ENCODE measurements at regions not wholly inside any gene's neighbourhood (a gene's known extent, or its start where the extent isn't known, plus 50 kb on each side); places are given as distances from the start of the nearest gene placed in this dataset.

GRCh38 chrX:22758807-22759481 is 240.8 kb upstream of the DDX53 start (continued):
- TF ChIP-seq, protein P1, sequence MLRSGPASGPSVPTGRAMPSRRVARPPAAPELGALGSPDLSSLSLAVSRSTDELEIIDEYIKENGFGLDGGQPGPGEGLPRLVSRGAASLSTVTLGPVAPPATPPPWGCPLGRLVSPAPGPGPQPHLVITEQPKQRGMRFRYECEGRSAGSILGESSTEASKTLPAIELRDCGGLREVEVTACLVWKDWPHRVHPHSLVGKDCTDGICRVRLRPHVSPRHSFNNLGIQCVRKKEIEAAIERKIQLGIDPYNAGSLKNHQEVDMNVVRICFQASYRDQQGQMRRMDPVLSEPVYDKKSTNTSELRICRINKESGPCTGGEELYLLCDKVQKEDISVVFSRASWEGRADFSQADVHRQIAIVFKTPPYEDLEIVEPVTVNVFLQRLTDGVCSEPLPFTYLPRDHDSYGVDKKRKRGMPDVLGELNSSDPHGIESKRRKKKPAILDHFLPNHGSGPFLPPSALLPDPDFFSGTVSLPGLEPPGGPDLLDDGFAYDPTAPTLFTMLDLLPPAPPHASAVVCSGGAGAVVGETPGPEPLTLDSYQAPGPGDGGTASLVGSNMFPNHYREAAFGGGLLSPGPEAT (IDR thresholded peaks at IDR 0.05; ENCODE audit: low read depth): peak; percentile 36; the same call in 1 of the 2 replicates
- TF ChIP-seq ATF7 (IDR thresholded peaks at IDR 0.05; ENCODE audit: low read depth): peak; percentile 70
- TF ChIP-seq MTA2 (IDR thresholded peaks at IDR 0.05; ENCODE audit: low read depth): peak; percentile 74; the same call in 1 of the 2 replicates
- peak; percentile 51; the same call in 1 of the 2 replicates for TF ChIP-seq ZNF217 (IDR thresholded peaks at IDR 0.05)
- no peak for TF ChIP-seq HSF1 (IDR thresholded peaks at IDR 0.05; ENCODE audit: low read depth, low read length)
- TF ChIP-seq TCF7 (IDR thresholded peaks at IDR 0.05; ENCODE audit: borderline replicate concordance): no peak
- TF ChIP-seq USF2 (IDR thresholded peaks at IDR 0.05; ENCODE audit: borderline replicate concordance, low read depth, low read length): no peak

DNA sequence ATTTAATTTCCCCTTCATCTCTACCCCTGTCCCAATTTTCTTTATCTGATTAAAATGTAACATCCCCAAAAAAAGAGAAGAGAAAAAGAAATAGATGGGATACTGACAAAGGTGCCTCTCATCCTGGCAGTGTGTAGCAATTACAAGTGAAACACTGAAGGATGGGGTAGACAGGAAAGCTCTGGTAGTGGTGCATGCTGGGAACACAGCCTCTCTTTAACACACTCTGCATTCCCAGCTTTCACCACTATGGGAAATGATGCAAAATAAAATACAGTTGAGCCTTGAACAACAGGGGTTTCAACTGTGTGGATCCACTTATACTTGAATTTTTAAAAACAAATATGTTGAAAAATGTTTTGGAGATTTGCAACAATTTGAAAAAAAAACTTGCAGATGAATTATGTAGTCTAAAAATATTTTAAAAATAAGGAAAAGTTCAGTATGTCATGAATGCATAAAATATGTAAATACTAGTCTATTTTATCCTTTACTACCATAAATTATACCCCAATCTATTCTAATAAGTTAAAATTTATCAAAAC is 239.2 kb upstream of the DDX53 start:
- no TSS peak for BruUV-seq (replicated peaks)
- RAD21 ChIA-PET (ENCODE audit: unreplicated experiment): no interaction called here
- Histone ChIP-seq H4K20me1 (ENCODE audit: control insufficient read depth, insufficient read depth) (no peaks in the 10 kb centered on the region), H3K4me3 (no peak overlapping the region), H3K79me2 (ENCODE audit: control insufficient read depth, insufficient read depth, low read length) (no peaks in the 10 kb centered on the region), H3K27me3 (replicated peaks in 1 of 2; ENCODE audit: control insufficient read depth in 2 of 2, insufficient read depth in 2 of 2, low read length in 1 of 2) (no peaks in the 10 kb centered on the region), H3K9me3 (replicated peaks; ENCODE audit: control insufficient read depth, insufficient read depth, low read length) (no peaks in the 10 kb centered on the region), H3K27ac (ENCODE audit: control insufficient read depth, insufficient read depth) (no peak overlapping the region), H3K36me3 (ENCODE audit: control insufficient read depth in 2 of 2, insufficient read depth in 2 of 2, low read length in 1 of 2) (no peaks in the 10 kb centered on the region), H3K9ac (ENCODE audit: control insufficient read depth, insufficient read depth, low read length) (no peak overlapping the region), H3K4me1 (ENCODE audit: control insufficient read depth, insufficient read depth, low read length) (no peaks in the 10 kb centered on the region), H3K4me2 (ENCODE audit: control insufficient read depth, insufficient read depth) (no peak overlapping the region), H2AFZ (ENCODE audit: control insufficient read depth, low read depth, low read length) (no peak overlapping the region)
- DNase-seq (ENCODE audit: low read depth, low spot score) (no peak), ATAC-seq (no peak), FAIRE-seq (no peak)
- SMC1A ChIA-PET (ENCODE audit: uncharacterized antibody, unreplicated experiment): no interaction called here
- in situ Hi-C loops (cut with MboI): no loop called here
- POLR2A ChIA-PET: no interaction called here
- intact Hi-C loops (cut with micrococcal nuclease; ENCODE audit: unreplicated experiment): no loop called here
- CTCF ChIA-PET: interaction anchor here (1.3 kb wide), 1 partner anchor 12 kb away, joined by 5 read pairs; no protein-coding TSS in a partner anchor
- TF ChIP-seq SMAD5 (IDR thresholded peaks at IDR 0.05; ENCODE audit: low read depth) (no peak), SPI1 (IDR thresholded peaks at IDR 0.05; ENCODE audit: borderline replicate concordance, insufficient read depth, low read depth, low read length) (no peak), ZBED1 (IDR thresholded peaks at IDR 0.05; ENCODE audit: borderline replicate concordance) (no peak), HSF1 (IDR thresholded peaks at IDR 0.05; ENCODE audit: low read depth, low read length) (no peak)
- TF ChIP-seq, protein P2, sequence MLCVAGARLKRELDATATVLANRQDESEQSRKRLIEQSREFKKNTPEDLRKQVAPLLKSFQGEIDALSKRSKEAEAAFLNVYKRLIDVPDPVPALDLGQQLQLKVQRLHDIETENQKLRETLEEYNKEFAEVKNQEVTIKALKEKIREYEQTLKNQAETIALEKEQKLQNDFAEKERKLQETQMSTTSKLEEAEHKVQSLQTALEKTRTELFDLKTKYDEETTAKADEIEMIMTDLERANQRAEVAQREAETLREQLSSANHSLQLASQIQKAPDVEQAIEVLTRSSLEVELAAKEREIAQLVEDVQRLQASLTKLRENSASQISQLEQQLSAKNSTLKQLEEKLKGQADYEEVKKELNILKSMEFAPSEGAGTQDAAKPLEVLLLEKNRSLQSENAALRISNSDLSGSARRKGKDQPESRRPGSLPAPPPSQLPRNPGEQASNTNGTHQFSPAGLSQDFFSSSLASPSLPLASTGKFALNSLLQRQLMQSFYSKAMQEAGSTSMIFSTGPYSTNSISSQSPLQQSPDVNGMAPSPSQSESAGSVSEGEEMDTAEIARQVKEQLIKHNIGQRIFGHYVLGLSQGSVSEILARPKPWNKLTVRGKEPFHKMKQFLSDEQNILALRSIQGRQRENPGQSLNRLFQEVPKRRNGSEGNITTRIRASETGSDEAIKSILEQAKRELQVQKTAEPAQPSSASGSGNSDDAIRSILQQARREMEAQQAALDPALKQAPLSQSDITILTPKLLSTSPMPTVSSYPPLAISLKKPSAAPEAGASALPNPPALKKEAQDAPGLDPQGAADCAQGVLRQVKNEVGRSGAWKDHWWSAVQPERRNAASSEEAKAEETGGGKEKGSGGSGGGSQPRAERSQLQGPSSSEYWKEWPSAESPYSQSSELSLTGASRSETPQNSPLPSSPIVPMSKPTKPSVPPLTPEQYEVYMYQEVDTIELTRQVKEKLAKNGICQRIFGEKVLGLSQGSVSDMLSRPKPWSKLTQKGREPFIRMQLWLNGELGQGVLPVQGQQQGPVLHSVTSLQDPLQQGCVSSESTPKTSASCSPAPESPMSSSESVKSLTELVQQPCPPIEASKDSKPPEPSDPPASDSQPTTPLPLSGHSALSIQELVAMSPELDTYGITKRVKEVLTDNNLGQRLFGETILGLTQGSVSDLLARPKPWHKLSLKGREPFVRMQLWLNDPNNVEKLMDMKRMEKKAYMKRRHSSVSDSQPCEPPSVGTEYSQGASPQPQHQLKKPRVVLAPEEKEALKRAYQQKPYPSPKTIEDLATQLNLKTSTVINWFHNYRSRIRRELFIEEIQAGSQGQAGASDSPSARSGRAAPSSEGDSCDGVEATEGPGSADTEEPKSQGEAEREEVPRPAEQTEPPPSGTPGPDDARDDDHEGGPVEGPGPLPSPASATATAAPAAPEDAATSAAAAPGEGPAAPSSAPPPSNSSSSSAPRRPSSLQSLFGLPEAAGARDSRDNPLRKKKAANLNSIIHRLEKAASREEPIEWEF (IDR thresholded peaks at IDR 0.05; ENCODE audit: insufficient replicate concordance, low read depth, low read length): no peak
